ENCODE measurements at regions not wholly inside any gene's neighbourhood (a gene's known extent, or its start where the extent isn't known, plus 50 kb on each side); places are given as distances from the start of the nearest gene placed in this dataset.
"Not testable (repeated sequence)": the region's sequence is repeated elsewhere in the genome, so short reads cannot be mapped to it uniquely, and the experiment has no call there.

DNA sequence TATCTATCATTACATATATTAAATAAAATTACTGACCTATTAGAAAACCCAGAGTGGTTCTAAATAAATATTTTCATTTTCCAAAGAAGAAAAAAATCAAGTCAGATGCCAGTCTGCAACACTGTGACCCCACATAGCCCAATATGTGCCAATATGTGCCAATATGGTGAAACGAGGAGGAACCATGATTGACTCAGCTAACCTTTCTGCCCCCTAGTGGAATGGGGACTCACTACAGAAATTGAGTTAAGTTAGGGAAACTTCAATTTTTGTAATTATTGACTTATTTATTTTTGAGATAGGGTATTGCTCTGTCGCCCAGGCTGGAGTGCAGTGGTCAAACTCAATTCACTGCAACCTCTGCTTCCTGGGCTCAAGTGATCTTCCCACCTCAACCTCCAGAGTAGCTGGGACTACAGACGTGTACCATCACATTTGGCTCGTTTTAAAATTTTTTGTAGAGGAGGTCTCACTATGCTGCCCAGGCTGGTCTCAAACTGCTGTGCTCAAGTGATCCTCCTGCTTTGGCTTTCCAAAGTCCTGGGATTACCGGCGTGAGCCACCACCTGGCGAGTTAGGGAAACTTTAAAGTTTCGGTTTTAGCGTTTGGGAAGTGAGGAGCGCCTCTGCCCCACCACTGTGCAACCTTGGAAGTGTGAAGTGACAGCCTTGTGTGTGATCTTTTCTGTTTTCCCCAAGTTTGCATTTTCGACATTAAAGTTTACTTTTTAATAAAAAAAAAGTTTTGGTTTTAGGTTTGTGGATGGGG, 116.8 kb upstream of the SHISA3 start:
- WGBS, 2 donors: 67 to 70% methylated on average over 11 of the region's 11 CpGs
- H3K4me3 ChIP-seq (ENCODE audit: low read depth, poor library complexity, severe bottlenecking): no peak overlapping the region
- TF ChIP-seq, protein P1, sequence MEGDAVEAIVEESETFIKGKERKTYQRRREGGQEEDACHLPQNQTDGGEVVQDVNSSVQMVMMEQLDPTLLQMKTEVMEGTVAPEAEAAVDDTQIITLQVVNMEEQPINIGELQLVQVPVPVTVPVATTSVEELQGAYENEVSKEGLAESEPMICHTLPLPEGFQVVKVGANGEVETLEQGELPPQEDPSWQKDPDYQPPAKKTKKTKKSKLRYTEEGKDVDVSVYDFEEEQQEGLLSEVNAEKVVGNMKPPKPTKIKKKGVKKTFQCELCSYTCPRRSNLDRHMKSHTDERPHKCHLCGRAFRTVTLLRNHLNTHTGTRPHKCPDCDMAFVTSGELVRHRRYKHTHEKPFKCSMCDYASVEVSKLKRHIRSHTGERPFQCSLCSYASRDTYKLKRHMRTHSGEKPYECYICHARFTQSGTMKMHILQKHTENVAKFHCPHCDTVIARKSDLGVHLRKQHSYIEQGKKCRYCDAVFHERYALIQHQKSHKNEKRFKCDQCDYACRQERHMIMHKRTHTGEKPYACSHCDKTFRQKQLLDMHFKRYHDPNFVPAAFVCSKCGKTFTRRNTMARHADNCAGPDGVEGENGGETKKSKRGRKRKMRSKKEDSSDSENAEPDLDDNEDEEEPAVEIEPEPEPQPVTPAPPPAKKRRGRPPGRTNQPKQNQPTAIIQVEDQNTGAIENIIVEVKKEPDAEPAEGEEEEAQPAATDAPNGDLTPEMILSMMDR (IDR thresholded peaks at IDR 0.05): no peak
- TF ChIP-seq POLR2A (IDR thresholded peaks at IDR 0.05): no peak
- intact Hi-C loops (cut with DNase I; ENCODE audit: low total_unique reads): loop anchor here (10.0 kb wide), 1 partner anchor 234 kb away; no protein-coding TSS in a partner anchor
- no peak for DNase-seq (ENCODE audit: low spot score in 2 of 2)

DNA sequence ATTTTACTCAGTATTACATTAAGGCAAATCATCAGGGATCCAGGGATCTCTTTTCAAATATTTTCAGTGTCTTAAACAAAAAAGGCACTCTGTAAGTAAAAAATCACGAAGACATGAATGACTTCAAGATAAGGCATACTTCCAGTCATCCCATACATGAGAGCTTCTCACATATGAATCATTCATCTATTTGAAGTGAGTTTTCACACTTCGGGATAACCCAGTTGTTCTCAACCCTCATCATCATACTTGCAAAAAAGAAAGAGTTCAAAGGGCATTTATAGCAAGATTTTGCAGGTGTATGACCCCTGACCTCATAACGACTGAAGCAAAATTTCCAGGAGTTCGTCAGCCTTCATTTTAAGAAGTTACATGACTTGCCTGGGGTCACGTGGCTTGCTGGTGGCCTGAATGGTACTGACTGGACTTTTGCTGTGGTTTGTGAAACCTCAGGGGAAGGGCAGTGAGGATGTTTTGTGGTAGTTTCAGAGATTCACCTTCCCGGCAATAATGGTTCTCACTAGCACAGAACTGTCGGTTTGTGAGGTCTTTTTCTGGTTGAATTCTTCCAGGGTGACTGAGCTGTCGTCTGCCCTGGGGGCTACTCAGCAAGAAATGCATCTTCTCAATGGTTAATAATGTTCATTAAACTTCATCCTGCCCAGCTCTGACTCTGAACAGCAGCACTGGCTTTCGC, 115.8 kb upstream of the SHISA3 start:
- 32 to 34% methylated on average over 9 of the region's 9 CpGs for WGBS, 2 donors
- no peak for DNase-seq (ENCODE audit: low spot score in 2 of 2)
- intact Hi-C loops (cut with DNase I; ENCODE audit: low total_unique reads): loop anchor here (10.0 kb wide), 1 partner anchor 233 kb away; no protein-coding TSS in a partner anchor

DNA sequence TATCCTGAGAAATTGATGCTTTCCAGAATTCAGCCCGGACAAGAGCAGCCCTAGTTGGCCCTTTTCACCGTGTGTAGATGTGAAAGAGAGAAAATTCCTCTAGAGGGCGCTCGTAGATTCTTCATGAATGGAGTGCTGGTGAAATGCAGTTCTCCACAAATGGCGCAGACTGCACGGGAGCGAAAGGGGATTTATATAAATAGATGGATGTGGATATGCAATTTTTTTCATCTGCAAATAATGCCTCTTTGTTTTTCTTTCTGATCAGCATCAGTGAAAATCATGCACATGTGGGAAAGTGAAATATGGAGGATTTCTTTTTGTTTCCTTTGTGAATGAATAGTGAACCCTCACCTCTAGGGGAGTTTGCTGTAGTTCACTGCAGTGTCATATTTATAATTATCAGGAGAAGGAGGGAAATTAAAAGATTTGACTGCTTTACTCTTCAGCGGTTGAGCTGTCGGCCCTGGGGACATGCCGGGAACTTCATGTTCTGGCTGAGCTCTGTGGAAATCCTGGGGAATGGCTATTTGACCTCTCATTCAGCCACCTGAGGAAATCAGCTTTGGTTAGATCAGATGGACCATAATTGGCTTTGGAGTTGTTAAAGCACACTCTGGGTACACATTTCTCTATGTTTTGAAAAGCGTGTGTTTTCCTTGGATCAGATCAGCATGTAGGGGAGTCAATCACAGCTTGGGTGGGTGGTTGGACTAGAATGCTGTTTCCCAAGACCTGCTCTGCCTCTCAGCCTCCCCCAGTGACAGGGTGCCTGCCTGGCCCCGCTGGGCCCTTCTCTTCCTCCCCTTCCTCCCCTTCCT, 115.0 kb upstream of the SHISA3 start:
- TF ChIP-seq POLR2A (IDR thresholded peaks at IDR 0.05): no peak
- TF ChIP-seq, protein P1 (IDR thresholded peaks at IDR 0.05): no peak
- DNase-seq (ENCODE audit: low spot score in 2 of 2): peak in 1 of 2 donors; percentile 19
- intact Hi-C loops (cut with DNase I; ENCODE audit: low total_unique reads): loop anchor here (10.0 kb wide), 1 partner anchor 233 kb away; no protein-coding TSS in a partner anchor
- 24 to 29% methylated on average over 12 of the region's 12 CpGs for WGBS, 2 donors
- no peak overlapping the region for H3K4me3 ChIP-seq (ENCODE audit: low read depth, poor library complexity, severe bottlenecking)

More for the DNA sequence above, 115.8 kb upstream of the SHISA3 start:
- no peak for TF ChIP-seq POLR2A (IDR thresholded peaks at IDR 0.05)
- TF ChIP-seq, protein P1 (IDR thresholded peaks at IDR 0.05): no peak
- no peak overlapping the region for H3K4me3 ChIP-seq (ENCODE audit: low read depth, poor library complexity, severe bottlenecking)

DNA sequence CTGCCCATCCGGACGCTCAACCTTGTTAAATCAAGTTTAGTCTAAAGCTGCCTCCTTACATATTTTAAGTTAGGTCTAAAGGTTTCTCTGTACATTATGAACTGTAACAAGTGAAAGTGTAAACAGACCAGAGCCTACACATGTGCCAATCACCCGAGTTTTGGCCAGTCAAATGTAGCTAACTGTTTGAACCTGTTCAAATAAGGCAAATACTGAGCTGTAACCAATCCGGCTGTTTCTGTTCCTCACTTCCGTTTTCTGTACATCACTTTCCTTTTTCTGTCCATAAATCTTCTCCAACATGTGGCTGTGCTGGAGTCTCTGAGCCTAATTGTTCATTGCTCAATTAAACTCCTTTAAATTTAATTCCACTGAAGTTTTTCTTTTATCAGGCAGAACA, 113.3 kb upstream of the SHISA3 start:
- no peak for DNase-seq (ENCODE audit: low spot score in 2 of 2)
- intact Hi-C loops (cut with DNase I; ENCODE audit: low total_unique reads): loop anchor here (10.0 kb wide), 1 partner anchor 231 kb away; no protein-coding TSS in a partner anchor

DNA sequence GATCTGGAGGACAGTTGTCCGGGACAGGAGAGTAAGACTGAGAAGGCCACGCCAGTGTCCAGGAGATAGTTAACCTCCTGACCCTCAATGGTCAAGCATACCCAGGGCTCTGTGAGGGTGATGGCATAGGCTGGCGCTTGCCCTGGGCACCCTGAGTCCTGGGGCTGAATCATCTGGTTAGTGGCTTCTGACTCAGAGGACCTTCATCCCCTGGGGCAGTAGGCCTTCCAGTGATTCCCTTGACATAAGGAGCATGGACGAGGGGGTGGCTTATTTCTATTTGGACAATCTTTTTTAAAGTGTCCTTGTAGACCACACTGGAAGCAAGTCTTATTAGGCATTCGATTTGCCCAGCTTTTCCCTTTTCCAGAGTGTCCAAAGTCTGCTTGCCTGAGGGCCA, 108.4 kb upstream of the SHISA3 start:
- not testable (repeated sequence) for DNase-seq (ENCODE audit: low spot score in 2 of 2); H3K4me3 ChIP-seq (ENCODE audit: low read depth, poor library complexity, severe bottlenecking)
- intact Hi-C loops (cut with DNase I; ENCODE audit: low total_unique reads): loop anchor here (10.0 kb wide), 1 partner anchor 226 kb away; no protein-coding TSS in a partner anchor
- WGBS, 2 donors: 79 to 80% methylated on average over 5 of the region's 5 CpGs

More for the DNA sequence above, 113.3 kb upstream of the SHISA3 start:
- WGBS, 2 donors: 68 to 78% methylated on average over 5 of the region's 5 CpGs
- TF ChIP-seq POLR2A (IDR thresholded peaks at IDR 0.05): no peak
- TF ChIP-seq, protein P1 (IDR thresholded peaks at IDR 0.05): no peak
- H3K4me3 ChIP-seq (ENCODE audit: low read depth, poor library complexity, severe bottlenecking): no peak overlapping the region

DNA sequence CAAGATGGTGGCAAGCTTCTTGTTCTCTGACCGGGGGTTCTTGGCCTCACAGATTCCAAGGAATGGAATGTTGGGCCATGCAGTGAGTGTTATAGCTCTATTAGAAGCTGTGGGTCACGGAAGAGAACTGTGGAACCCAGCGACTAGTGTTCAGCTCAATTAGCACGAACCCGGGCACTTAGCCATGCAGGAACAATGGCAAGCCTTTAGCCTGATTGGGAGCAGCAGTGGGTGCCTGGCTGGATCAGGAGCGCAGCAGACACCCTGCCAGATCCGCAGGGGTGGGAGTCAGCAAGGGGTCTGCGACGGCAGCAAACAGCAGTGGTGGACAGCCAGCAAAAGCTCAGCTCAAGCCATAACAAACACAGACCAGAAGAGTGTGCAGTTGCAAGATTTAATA, 105.1 kb upstream of the SHISA3 start:
- H3K4me3 ChIP-seq (ENCODE audit: low read depth, poor library complexity, severe bottlenecking); intact Hi-C loops (cut with DNase I; ENCODE audit: low total_unique reads); DNase-seq (ENCODE audit: low spot score in 2 of 2): not testable (repeated sequence)
- 93 to 94% methylated on average over 9 of the region's 9 CpGs for WGBS, 2 donors
